GM12891 (cell line): ENCODE measurements at regions not wholly inside any gene's neighbourhood (a gene's known extent, or its start where the extent isn't known, plus 50 kb on each side); places are given as distances from the start of the nearest gene placed in this dataset.

Experiments
- DNase-seq: peaks from one replicate; pipeline ENCODE4 v3.0.0; 2011; ENCODE audit warnings: low spot score; ENCODE audit not compliant: insufficient read length
- FAIRE-seq: peaks from 2 replicates; lab custom pipeline; 2011; peaks lifted over from hg19 to GRCh38; lab: Jason Lieb, UNC
- PAX5 ChIP-seq: IDR thresholded peaks from 2 replicates; pipeline ENCODE4 v1.6.1; 2011; ENCODE audit warnings: low read length, moderate library complexity, mild to moderate bottlenecking; ENCODE audit not compliant: insufficient read depth, severe bottlenecking
- POLR2A ChIP-seq: IDR thresholded peaks from 2 replicates; pipeline ENCODE4 v1.6.1; 2011; ENCODE audit warnings: low read depth, low read length, control low read depth
- POLR2AphosphoS5 ChIP-seq: IDR thresholded peaks from 2 replicates; pipeline ENCODE4 v1.6.1; 2011; ENCODE audit warnings: low read depth, low read length, control low read depth
- POU2F2 ChIP-seq: IDR thresholded peaks from 2 replicates; pipeline ENCODE4 v1.6.1; 2011; ENCODE audit warnings: low read depth, mild to moderate bottlenecking, control low read depth, low read length, moderate library complexity
- SPI1 ChIP-seq: IDR thresholded peaks from 2 replicates; pipeline ENCODE4 v1.6.1; 2011; ENCODE audit warnings: low read depth, low read length, control low read depth
- TAF1 ChIP-seq: IDR thresholded peaks from 2 replicates; pipeline ENCODE4 v1.6.1; 2011; ENCODE audit warnings: low read depth, low read length, control low read depth

- FAIRE-seq (no peak), DNase-seq (no peak)
- no peak for TF ChIP-seq POU2F2
Measured at GRCh38 chr12:127923501-127923900, 343.5 kb upstream of the TMEM132C start.

GRCh38 chr12:127925971-127926370 lies 341.0 kb upstream of the TMEM132C start:
- DNase-seq (no peak), FAIRE-seq (no peak)
- no peak for TF ChIP-seq POLR2A
- TF ChIP-seq POU2F2, result no peak

GRCh38 chr12:127928178-127928577 lies 338.8 kb upstream of the TMEM132C start:
- FAIRE-seq (no peak), DNase-seq (no peak)
- TF ChIP-seq TAF1, result no peak
- no peak for TF ChIP-seq SPI1
- no peak for TF ChIP-seq POLR2A
- TF ChIP-seq PAX5, result no peak
- TF ChIP-seq POU2F2, result no peak
- TF ChIP-seq POLR2AphosphoS5, result no peak

GRCh38 chr12:127928615-127929571 lies 338.1 kb upstream of the TMEM132C start:
- DNase-seq (no peak), FAIRE-seq (no peak)

GRCh38 chr12:127930122-127930521 lies 336.8 kb upstream of the TMEM132C start:
- no peak for DNase-seq
- TF ChIP-seq TAF1, result no peak
- no peak for TF ChIP-seq SPI1
- TF ChIP-seq PAX5, result no peak
- TF ChIP-seq POU2F2, result no peak
- no peak for TF ChIP-seq POLR2A
- TF ChIP-seq POLR2AphosphoS5, result no peak
- no peak for FAIRE-seq

More at GRCh38 chr12:127928615-127929571, 338.1 kb upstream of the TMEM132C start:
- no peak for TF ChIP-seq PAX5
- no peak for TF ChIP-seq TAF1
- TF ChIP-seq POLR2A, result no peak
- no peak for TF ChIP-seq POLR2AphosphoS5
- TF ChIP-seq POU2F2, result no peak
- TF ChIP-seq SPI1, result no peak

GRCh38 chr12:127934409-127934808 lies 332.6 kb upstream of the TMEM132C start:
- TF ChIP-seq POU2F2 (no peak), POLR2AphosphoS5 (no peak), POLR2A (no peak), SPI1 (no peak), TAF1 (no peak)
- no peak for FAIRE-seq

GRCh38 chr12:127936463-127936862 lies 330.5 kb upstream of the TMEM132C start:
- TF ChIP-seq POLR2AphosphoS5, result no peak
- no peak for TF ChIP-seq TAF1
- no peak for TF ChIP-seq PAX5
- TF ChIP-seq POU2F2, result no peak
- no peak for TF ChIP-seq SPI1
- TF ChIP-seq POLR2A, result no peak
- FAIRE-seq (no peak), DNase-seq (no peak)

More at GRCh38 chr12:127934409-127934808, 332.6 kb upstream of the TMEM132C start:
- DNase-seq, result no peak

- DNase-seq (no peak), FAIRE-seq (no peak)
- TF ChIP-seq POU2F2 (no peak), PAX5 (no peak), POLR2A (no peak), TAF1 (no peak), POLR2AphosphoS5 (no peak), SPI1 (no peak)
Measured at GRCh38 chr12:127941332-127941731, 325.6 kb upstream of the TMEM132C start.

- DNase-seq (no peak), FAIRE-seq (no peak)
- TF ChIP-seq TAF1 (no peak), PAX5 (no peak), POLR2A (no peak), POLR2AphosphoS5 (no peak), POU2F2 (no peak), SPI1 (no peak)
Measured at GRCh38 chr12:127942981-127943380, 324.0 kb upstream of the TMEM132C start.

GRCh38 chr12:127943481-127944210 lies 323.3 kb upstream of the TMEM132C start:
- no peak for FAIRE-seq

More at GRCh38 chr12:127943481-127944210, 323.3 kb upstream of the TMEM132C start:
- no peak for DNase-seq
- TF ChIP-seq PAX5 (no peak), POLR2AphosphoS5 (no peak), TAF1 (no peak), POU2F2 (no peak), POLR2A (no peak), SPI1 (no peak)
